ENCODE measurements at regions not wholly inside any gene's neighbourhood (a gene's known extent, or its start where the extent isn't known, plus 50 kb on each side); places are given as distances from the start of the nearest gene placed in this dataset.

- TF ChIP-seq POLR2A (IDR thresholded peaks at IDR 0.05) (no peak), CTCF (IDR thresholded peaks at IDR 0.05) (no peak)
Measured at GRCh38 chr9:617445-618085, 223.9 kb upstream of the DMRT1 start.
